Neural cell (in vitro differentiated cells): ENCODE measurements at regions not wholly inside any gene's neighbourhood (a gene's known extent, or its start where the extent isn't known, plus 50 kb on each side); places are given as distances from the start of the nearest gene placed in this dataset.
A peak's percentile ranks its signal among the peaks of the same experiment; 100 is the strongest.

Source experiments
- H2AFZ ChIP-seq: fragments of 200-600, 300-800 bp; sonication (generic), shearing (Covaris generic); 2 replicates; pipeline ENCODE4 v1.6.0; 2014; ENCODE audit warnings: low read depth, mild to moderate bottlenecking, antibody characterized with exemption, low read length, moderate library complexity
- H3F3A ChIP-seq: fragments of 200-600 bp; shearing (Covaris generic); 2 replicates; pipeline ENCODE4 v1.6.1; 2016; ENCODE audit warnings: mild to moderate bottlenecking, moderate library complexity, mixed read lengths, antibody characterized with exemption, low read length; ENCODE audit not compliant: insufficient read depth, poor library complexity, severe bottlenecking
- H3K27ac ChIP-seq: fragments of 200-600, 300-800 bp; sonication (generic), shearing (Covaris generic); 2 replicates; pipeline ENCODE4 v1.5.1; 2014; ENCODE audit warnings: mild to moderate bottlenecking, low read length, moderate library complexity
- H3K27me3 ChIP-seq: fragments of 300-800, 200-600 bp; sonication (generic), shearing (Covaris generic); 2 replicates; pipeline ENCODE4 v1.6.0; 2014; ENCODE audit warnings: mild to moderate bottlenecking, low read depth, low read length, moderate library complexity; ENCODE audit not compliant: insufficient read depth
- H3K36me3 ChIP-seq: fragments of 300-800, 200-600 bp; sonication (generic), shearing (Covaris generic); 2 replicates; pipeline ENCODE4 v1.5.1; 2014; ENCODE audit warnings: mild to moderate bottlenecking, antibody characterized with exemption, low read length, moderate library complexity; ENCODE audit not compliant: insufficient read depth
- H3K4me2 ChIP-seq: fragments of 300-800, 200-600 bp; sonication (generic), shearing (Covaris generic); 2 replicates; pipeline ENCODE4 v1.6.0; 2014; ENCODE audit warnings: mild to moderate bottlenecking, low read length
- H3K4me3 ChIP-seq: fragments of 300-800, 200-600 bp; sonication (generic), shearing (Covaris generic); 2 replicates; pipeline ENCODE4 v1.5.1; 2014; ENCODE audit warnings: mild to moderate bottlenecking, low read length, moderate library complexity
- H3K79me2 ChIP-seq: fragments of 200-600 bp; shearing (Covaris generic); replicated peaks from 2 replicates; pipeline ENCODE4 v1.6.0; 2014; ENCODE audit warnings: mild to moderate bottlenecking, low read length, moderate library complexity; ENCODE audit not compliant: insufficient read depth
- H3K9ac ChIP-seq: fragments of 300-800, 200-600 bp; sonication (generic), shearing (Covaris generic); 2 replicates; pipeline ENCODE4 v1.6.1; 2016; ENCODE audit warnings: mild to moderate bottlenecking, low read length, mixed read lengths
- H3K9me2 ChIP-seq: fragments of 200-600 bp; shearing (Covaris generic); 2 replicates; pipeline ENCODE4 v1.6.1; 2016; ENCODE audit warnings: mild to moderate bottlenecking, low read length, mixed read lengths; ENCODE audit not compliant: insufficient read depth
- H3K9me3 ChIP-seq: fragments of 200-600, 300-800 bp; sonication (generic), shearing (Covaris generic); 2 replicates; pipeline ENCODE4 v1.6.1; 2016; ENCODE audit warnings: mild to moderate bottlenecking, mixed run types, low read length, moderate library complexity, mixed read lengths
- H4K20me1 ChIP-seq: fragments of 200-600 bp; shearing (Covaris generic); 2 replicates; pipeline ENCODE4 v1.6.1; 2016; ENCODE audit warnings: mild to moderate bottlenecking, mixed run types; ENCODE audit not compliant: insufficient read depth
- CTCF ChIP-seq: fragments of 450-650 bp; IDR thresholded peaks from 2 replicates; pipeline ENCODE4 v1.5.1; 2014; ENCODE audit warnings: antibody characterized with exemption, mild to moderate bottlenecking, moderate library complexity; ENCODE audit not compliant: poor library complexity, severe bottlenecking
- EP300 ChIP-seq: fragments of 450-650 bp; conservative IDR thresholded peaks from 2 replicates; pipeline ENCODE4 v1.6.1; 2014; ENCODE audit warnings: antibody characterized with exemption, mild to moderate bottlenecking, moderate library complexity; ENCODE audit not compliant: poor library complexity, severe bottlenecking
- MXI1 ChIP-seq: fragments of 450-650 bp; conservative IDR thresholded peaks from 2 replicates; pipeline ENCODE4 v1.6.1; 2014; ENCODE audit warnings: antibody characterized with exemption, mild to moderate bottlenecking; ENCODE audit not compliant: poor library complexity, severe bottlenecking
- POLR2AphosphoS5 ChIP-seq: IDR thresholded peaks from 2 replicates; pipeline ENCODE4 v1.6.1; 2012
- RAD21 ChIP-seq: fragments of 450-650 bp; conservative IDR thresholded peaks from 2 replicates; pipeline ENCODE4 v1.6.1; 2014; ENCODE audit warnings: antibody characterized with exemption, mild to moderate bottlenecking, moderate library complexity
- REST ChIP-seq: IDR thresholded peaks from 2 replicates; pipeline ENCODE4 v1.6.1; 2012; ENCODE audit warnings: borderline replicate concordance
- SMC3 ChIP-seq: fragments of 450-650 bp; conservative IDR thresholded peaks from 2 replicates; pipeline ENCODE4 v1.6.1; 2014; ENCODE audit warnings: antibody characterized with exemption, mild to moderate bottlenecking, moderate library complexity; ENCODE audit not compliant: poor library complexity
- TAF1 ChIP-seq: IDR thresholded peaks from 2 replicates; pipeline ENCODE4 v1.6.1; 2012; ENCODE audit warnings: low read depth

- Histone ChIP-seq H3K9me3 (no peaks in the 10 kb centered on the region), H3K9ac (no peak overlapping the region), H3K79me2 (no peaks in the 10 kb centered on the region), H3K9me2 (no peaks in the 10 kb centered on the region), H3F3A (no peaks in the 10 kb centered on the region), H3K4me3 (no peak overlapping the region), H3K27me3 (no peaks in the 10 kb centered on the region), H3K27ac (no peak overlapping the region), H3K4me2 (no peak overlapping the region), H3K36me3 (no peaks in the 10 kb centered on the region), H4K20me1 (no peaks in the 10 kb centered on the region), H2AFZ (no peak overlapping the region)
- TF ChIP-seq RAD21 (peak; percentile 47), CTCF (peak; percentile 44), POLR2AphosphoS5 (no peak), SMC3 (peak; percentile 22), EP300 (no peak)
These were observed 206.8 kb upstream of the MTPN start for GRCh38 chr7:136183981-136184380.

- H4K20me1 ChIP-seq = no peaks in the 10 kb centered on the region
- no peak overlapping the region for H3K4me3 ChIP-seq
- H3K79me2 ChIP-seq = no peaks in the 10 kb centered on the region
- H3K9me2 ChIP-seq = no peaks in the 10 kb centered on the region
- H2AFZ ChIP-seq = no peak overlapping the region
- no peaks in the 10 kb centered on the region for H3K27me3 ChIP-seq
- TF ChIP-seq TAF1 (no peak), RAD21 (no peak), REST (no peak), EP300 (no peak), POLR2AphosphoS5 (no peak), MXI1 (no peak)
- no peak overlapping the region for H3K4me2 ChIP-seq
- H3F3A ChIP-seq = no peaks in the 10 kb centered on the region
- no peak overlapping the region for H3K9ac ChIP-seq
- no peak overlapping the region for H3K27ac ChIP-seq
- no peaks in the 10 kb centered on the region for H3K36me3 ChIP-seq
- no peaks in the 10 kb centered on the region for H3K9me3 ChIP-seq
These were observed 203.8 kb upstream of the MTPN start for GRCh38 chr7:136180984-136181383.
